Amniotic stem cell (primary cell): ENCODE measurements at regions not wholly inside any gene's neighbourhood (a gene's known extent, or its start where the extent isn't known, plus 50 kb on each side); places are given as distances from the start of the nearest gene placed in this dataset.
"Not testable (repeated sequence)": the region's sequence is repeated elsewhere in the genome, so short reads cannot be mapped to it uniquely, and the experiment has no call there.

Source experiments
- DNase-seq: peaks from one replicate; lab custom pipeline; 2025; lab: John Stamatoyannopoulos, UW

DNA sequence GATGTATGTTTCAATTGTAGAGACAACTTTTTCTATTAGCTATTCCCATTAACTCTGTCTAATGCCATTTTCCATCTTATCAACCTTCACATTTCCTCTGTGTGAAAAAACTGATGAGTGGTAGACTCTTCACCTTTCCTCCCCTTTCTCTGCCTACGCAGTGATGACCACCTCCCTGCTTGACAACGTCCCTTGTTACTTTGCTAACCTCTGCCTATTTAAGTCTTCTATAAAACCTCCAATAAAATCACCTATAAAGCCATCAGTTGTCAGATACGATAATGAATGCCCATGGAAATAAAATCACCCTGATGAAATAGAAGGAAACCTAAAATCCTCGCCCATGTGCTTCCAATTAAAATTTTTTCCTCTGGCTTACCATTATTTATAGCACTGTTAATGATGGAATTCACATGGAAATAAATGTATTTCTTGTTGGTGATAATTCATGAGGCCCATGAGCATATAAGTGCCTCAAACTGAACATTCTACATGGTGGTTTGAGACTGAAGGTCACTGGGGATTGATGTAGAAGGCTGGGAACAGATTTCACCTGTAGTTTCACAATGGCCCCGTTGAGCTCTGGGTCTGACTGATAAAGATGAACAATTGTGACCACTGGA is 1454.0 kb upstream of the SEL1L start:
- no peak for DNase-seq

DNA sequence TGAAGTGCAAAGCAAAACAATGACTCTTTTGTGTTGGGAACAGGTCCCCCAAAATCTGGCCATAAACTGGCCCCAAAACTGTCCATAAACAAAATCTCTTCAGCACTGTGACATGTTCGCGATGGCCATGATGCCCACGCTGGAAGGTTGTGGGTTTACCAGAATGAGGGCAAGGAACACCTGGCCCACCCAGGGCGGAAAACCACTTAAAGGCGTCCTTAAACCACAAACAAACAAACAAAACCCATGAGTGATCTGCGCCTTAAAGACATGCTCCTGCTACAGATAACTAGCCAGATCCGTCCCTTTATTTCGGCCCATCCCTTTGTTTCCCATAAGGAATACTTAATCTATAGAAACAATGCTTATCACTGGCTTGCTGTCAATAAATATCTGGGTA is 1460.9 kb upstream of the SEL1L start:
- DNase-seq = not testable (repeated sequence)

DNA sequence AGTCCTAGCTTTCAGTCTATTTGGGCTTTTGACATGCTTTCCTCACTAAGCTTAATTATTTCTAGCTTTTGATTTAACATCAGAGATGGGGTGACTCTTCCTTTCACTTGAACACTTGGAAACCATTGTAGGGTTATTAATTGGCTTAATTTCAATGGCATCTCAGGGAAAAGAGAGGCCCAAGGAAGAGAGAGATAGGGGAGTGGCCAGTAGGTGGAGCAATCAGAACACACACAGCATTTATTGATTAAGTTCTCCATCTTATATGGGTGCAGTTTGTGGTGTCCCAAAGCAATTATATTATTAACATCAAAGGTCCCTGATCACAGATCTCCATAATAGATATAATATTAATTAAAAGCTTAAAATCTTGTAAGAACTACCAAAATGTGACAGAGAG is 1466.1 kb upstream of the SEL1L start:
- DNase-seq = no peak

DNA sequence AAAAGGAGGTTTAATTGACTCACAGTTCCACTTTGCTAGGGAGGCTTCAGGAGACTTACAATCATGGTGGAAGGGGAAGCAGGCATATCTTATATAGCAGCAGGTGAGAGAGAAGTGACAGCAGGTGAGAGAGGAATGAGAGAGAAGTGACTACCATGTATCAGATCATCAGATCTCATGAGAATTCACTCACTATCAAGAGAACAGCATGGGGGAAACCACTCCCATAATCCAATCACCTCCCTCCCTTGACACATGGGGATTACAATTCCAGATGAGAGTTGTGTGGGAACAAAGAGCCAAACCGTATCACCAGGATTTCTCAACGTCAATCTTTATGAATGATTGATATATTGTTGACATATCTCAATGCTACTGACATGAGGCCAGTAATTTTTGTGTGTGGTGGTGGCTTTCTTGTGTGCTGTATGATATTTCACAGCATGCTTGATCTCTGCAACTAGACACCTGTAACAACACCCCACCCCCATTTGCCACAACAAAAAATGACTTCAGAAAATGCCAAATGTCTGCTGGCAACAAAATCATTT is 1470.9 kb upstream of the SEL1L start:
- DNase-seq = no peak

DNA sequence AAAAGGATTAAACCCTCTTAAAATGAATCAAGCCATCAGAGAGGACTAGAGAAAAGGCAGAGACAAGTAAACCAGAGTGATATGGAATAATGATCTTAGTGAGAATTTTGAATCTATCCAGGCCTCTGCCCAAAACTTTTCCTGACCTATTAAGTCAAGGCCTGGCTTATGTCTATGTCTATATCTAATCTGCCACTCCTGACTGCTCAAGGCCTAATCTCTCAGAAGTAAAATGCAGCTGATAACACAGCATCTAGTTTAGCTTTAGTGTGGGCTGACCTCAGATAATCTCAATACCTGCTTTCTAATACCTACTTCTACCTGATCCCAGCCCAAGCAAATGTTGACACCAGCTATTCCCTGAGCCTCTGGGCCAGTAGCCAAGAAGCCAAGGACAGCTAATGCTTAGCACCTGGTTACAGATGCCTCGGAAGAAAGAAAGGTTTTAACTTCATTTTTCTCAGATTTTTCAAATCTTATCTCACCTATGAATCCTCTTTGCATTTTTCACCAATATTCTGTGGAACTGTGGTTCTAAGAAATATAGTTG is 1472.5 kb upstream of the SEL1L start:
- DNase-seq = no peak

DNA sequence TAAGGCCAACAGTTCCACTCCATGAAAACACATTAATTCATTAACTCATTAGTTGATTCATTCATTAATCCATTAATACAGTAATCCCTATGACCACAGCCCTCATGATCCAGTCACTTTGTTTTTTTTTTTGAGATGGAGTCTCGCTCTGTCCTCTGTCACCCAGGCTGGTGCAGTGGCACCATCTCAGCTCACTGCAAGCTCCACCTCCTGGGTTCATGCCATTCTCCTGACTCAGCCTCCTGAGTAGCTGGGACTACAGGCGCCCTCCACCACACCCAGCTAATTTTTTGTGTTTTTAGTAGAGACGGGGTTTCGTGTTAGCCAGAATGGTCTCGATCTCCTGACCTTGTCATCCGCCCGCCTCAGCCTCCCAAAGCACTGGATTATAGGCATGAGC is 1473.4 kb upstream of the SEL1L start:
- DNase-seq = not testable (repeated sequence)

DNA sequence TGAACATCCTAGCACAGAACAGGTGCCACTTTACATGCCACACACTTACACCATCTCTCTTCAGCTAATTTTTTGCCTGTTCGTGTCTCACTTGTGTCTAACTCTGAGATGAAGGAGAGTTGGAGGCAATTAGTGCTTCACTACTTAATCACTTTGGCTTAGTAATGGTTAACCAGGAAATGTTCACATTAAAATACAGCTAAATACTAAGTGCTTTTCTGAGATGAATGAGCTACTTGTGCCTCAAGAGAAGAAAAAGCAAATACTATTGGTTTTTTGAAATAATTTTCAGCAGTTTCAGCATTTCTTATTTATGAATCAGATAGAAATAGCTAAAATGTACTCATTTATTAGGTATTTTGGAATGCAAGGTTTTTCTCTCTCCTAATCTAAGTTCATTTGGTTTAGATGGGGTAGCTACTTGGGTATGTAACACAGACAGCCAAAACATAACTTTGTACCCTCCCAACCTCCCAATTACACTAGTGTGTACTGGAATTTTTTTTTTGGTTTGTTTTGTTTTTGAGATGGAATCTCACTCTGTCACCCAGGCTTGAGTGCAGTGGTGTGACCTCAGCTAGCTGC is 1474.1 kb upstream of the SEL1L start:
- DNase-seq = no peak

DNA sequence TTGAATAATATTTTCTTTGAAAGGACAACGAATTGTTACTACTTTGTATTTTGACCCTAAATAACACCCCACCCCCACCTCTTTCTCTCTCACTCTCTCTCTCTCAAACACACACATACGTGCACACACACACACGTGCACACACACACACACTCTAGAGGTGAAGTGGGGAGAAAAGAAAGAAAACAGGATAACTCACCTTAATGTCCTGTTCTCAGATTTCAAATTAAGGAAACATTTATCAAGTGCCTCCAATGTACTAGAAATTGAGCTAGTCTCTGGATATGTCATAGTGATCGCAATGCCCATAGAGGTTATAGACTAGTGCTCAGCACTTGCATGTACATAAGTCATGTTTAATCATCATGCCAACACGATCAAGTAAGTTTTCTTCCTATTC is 1483.6 kb upstream of the SEL1L start:
- no peak for DNase-seq

DNA sequence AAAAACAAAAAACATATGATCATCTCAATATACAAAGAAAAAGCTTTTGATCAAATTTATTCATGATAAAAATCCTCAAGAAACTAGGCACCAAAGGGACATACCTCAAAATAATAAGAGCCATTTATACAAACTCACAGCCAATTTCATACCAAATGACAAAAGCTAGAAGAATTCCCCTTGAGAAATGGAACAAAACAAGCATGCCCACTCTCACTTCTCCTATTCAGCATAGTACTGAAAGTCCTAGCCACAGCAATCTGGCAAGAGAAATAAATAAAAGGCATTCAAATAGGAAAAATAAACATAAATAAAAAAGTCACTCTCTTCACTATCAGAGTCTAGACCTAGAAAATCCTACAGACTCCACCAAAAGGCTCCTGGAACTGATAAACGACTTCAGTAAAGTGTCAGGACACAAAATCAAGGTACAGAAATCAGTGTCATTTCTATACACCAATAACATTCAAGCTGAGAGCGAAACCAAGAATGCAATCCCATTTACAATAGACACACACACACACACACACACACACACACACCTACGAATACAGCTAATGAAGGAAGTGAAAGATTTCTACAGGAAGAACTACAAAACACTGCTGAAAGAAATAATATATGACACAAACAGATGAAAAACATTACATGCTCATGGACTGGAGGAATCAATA is 1486.2 kb upstream of the SEL1L start:
- DNase-seq = no peak

DNA sequence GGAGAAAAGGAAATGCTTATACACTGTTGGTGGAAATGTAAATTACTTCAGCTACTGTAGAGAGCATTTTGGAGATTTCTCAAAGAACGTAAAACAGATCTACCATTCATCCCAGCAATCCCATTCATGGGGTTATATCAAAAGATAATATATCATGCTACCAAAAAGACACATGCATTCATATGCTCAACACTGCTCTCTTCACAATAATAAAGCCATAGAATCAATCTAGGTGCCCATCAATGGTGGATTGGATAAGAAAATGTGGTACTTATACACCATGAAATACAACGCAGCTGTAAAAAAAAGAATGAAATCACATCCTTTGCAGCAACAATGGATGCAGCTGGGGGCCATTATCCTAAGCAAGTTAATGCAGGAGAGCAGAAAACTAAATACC is 1487.7 kb upstream of the SEL1L start:
- no peak for DNase-seq

DNA sequence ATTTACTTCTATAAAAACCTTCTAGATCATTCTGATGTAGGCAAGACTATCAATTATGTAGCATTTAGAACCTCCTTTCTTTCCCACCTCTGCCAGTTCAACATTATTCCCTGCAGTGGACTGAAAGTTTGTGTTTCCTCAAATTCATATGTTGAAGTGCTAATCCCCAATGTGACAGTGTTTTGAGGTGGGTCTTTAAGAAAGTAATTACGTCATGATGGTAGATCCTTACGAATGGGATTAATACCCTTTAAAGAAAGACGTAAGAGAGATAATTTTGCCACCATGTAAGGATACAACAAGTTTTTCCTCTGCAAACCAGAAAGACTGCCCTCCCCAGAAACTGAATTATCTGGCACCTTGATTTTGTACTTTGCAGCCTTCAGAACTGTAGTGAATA is 1489.7 kb upstream of the SEL1L start:
- no peak for DNase-seq

DNA sequence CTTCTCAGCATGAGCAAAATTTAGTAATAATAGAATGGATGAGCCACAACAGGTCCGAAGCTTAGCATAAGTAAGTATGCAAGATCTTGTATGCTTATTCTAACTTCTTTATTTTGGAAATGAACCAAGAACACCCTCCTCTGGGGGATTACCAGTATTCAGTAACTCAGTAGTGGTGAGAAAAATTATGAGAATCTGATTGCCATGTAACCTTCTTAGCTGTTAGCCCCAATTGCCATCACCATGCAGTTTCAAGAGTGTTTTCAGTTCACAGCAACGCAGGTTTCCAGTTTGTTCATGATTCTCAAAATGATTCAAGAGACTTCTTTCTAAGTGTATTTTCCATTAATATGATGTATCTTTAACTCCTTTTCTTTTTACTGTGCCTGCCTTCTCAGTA is 1507.6 kb upstream of the SEL1L start:
- DNase-seq = no peak

DNA sequence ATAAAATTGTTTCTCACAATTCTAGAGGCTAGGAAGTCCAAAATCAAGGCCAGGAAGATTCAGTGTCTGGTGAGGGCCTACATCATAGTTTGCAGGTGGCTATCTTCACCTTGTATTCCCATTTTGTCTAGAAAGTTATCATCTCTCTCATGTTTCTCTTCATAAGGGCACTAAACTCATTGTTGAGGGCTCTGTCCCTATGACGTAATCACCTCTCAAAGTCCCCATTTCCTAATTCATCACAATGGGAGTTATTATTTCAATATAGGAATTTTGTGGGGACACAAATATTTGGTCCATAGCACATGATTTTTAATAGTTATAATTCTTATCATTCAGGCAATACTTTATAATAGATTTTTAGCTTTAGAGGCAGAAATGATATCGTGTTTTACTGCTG is 1509.2 kb upstream of the SEL1L start:
- no peak for DNase-seq

DNA sequence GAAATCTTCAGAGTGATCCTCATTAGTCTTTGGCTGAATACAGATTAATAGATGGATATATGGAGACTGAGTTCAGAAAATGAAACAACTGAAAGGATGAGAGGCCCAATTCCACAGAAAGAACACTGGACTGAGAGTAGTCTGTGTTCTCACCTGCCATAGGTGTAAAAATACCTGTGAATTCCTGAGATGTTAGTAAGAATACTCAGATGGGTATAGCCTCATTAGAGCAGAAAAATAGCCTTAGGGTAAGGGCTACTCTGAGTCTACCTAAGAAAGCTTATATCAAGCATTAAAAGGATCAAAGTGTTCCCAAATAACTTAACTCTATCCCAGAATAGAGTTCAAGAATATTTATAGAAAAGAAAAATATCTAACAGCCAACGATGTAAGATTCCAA is 1510.3 kb upstream of the SEL1L start:
- no peak for DNase-seq

DNA sequence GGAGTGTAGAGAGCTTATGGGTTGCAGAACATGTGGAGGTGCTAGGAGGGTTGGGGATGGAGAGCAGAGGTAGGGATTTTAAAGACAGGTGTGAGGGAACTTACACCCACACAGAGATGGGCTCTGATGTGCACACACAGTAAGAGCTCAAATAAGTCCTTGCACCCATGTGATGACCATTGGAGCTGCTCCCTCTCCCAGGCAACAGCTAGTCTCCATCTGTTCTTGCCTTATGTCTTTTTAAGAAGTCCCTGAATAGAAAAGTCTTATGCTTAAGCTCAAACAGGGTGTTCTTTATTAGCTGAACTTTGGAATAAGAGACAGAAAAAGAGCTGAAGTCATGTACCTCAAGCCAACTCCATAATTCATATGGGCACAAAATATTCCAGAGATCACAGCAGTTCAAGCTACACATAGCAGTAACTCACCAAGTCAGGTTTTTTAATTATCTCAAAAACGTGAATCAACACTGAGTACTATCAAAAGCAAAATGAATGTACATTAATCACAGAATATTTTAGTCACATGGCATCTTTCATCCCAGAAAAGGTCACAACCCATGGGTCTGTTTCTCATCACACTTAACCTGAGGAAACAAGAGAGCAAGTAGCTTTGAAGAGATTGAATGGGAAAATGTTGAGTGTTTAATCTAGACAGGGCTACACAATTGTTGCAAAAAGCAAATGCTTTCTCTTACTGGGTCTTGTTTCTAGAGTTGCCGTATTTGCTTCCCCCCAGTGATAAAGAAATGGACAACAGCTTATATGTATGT is 1513.6 kb upstream of the SEL1L start:
- no peak for DNase-seq

DNA sequence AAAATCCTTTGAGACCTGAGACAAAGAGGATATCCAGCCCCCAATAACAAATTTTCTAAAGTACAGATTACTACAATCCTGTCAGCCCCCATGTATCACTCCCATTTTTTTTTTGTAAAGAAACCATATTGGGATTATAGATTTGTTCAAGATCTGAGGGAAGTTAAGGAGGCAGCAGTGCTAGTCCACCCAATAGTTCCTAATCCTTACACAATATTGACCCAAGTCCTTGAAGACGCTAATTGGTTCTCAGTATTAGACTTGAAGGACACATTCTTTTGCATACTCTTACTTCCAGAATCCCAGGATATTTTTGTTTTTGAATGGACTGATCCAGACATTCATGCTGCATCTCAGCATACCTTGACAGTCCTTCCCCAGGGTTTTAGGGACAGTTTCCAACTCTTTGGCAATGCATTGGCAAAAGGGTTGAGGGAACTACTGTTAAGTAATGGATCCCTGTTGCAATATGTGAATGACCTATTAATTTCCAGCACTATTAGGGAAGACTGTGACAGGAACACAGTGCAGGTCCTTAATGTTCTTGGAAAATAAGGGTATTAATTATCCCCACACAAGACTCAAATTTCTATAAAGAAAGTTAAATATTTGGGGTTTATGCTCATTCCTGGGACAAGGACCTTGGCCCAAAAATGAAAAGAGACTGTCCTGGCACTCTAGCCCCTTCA is 1519.5 kb upstream of the SEL1L start:
- no peak for DNase-seq

DNA sequence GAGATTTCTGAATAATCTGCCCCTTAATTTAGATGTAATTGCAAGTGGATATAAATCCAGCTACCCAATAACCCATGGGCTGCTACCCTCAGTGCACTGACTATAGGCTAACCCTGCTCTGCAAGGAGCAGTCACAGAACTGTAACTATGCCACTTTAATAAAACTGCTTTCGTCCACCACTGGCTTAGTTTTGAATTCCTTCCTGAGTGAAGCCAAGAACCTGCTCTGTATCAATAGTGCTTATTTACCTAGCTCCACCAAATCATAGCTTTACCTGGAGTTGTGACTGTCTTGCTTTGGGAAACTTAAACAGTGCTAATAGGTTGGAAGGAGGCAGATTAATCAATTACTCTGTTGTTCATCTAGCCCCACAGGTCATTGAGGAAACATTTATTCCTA is 1524.4 kb upstream of the SEL1L start:
- DNase-seq = no peak

DNA sequence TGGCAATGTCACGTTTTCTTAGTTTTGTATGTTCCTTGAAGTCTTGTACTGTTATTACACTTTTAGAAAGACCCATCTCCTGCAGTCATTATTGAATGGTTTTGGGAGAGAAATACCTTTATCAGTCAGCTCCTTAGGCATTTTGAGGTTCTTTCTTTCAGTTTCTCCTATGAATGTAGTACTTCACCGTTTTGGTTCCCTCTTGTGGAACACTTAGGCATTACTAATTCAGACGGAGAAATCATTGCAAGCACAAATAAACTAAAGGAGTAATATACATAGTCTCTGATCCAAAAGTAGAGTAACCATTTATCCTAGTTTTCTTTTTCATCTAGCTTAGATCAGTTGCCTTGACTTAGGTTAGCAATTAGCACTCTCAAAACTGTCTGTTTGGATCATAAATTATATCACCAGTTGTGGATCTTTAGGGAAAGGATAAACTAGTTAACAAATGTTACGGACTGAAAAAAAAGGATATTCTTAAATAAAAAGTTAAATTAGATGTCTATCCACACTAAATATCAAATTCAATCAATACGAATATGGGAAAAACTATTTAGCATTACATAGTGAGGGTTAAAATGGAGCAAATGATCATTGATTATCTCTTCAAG is 1538.3 kb upstream of the SEL1L start:
- DNase-seq = no peak

DNA sequence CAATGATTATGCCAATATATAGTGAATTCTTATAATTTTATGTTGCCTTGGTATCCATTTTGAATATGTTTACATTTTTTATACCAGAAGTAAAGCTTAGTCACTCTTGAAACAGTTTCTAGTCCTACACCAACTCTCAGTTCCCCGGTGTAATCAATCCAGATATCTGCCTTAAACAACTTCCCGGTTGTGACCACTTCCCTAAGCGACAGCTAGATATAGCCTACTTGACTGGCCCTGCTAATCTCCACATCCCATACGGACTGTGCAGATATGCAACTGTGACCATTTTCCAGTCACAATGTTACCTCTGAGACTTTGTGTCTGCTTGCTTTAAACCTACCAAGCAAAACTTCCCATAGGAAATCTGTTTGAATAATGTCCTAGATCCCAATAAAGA is 1551.5 kb upstream of the SEL1L start:
- no peak for DNase-seq

DNA sequence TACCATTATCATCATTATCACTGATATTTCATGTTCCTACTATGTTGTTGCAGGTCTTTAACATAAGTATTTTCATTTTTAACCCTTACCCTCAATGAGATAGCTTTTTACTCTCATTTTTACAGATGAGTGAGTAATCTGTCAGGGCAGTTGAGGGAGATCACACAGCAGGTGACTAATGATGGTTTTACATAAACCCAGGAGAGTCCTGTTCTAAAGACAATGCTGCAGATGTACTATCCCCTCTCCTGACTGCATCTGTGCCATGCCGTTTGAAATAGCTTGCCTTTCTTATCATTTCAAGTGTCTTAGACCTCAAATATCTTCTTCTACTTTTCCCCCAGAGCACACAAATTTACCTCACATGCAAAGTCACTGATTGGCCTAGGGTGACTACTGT is 1552.1 kb upstream of the SEL1L start:
- DNase-seq = no peak
